Esophagus muscularis mucosa (tissue), 4 donors: ENCODE measurements at regions not wholly inside any gene's neighbourhood (a gene's known extent, or its start where the extent isn't known, plus 50 kb on each side); places are given as distances from the start of the nearest gene placed in this dataset.

Source experiments
- DNase-seq: peaks from one replicate; pipeline ENCODE4 v3.0.0-alpha.2; 2017; ENCODE audit errors: extremely low spot score
- H3K27ac ChIP-seq, 4 donors: fragments of 200-600 bp; sonication (generic); replicated peaks in 1 of 4; 1 replicate in 3 of 4; 2 replicates in 1 of 4; pipeline ENCODE4 v1.5.1; 2016 to 2019; ENCODE audit warnings: mild to moderate bottlenecking in 1 of 4
- H3K27me3 ChIP-seq, 4 donors: fragments of 200-600 bp; sonication (generic); one replicate each; pipeline versions ENCODE4 v1.5.1 to v1.6.0; 2016 to 2019
- H3K36me3 ChIP-seq, 4 donors: fragments of 200-600 bp; sonication (generic); one replicate each; pipeline ENCODE4 v1.5.1; 2016 to 2019
- H3K4me1 ChIP-seq, 4 donors: fragments of 200-600 bp; sonication (generic); one replicate each; pipeline ENCODE4 v1.5.1; 2016 to 2019
- H3K4me3 ChIP-seq, 4 donors: fragments of 200-600 bp; sonication (generic); 1 replicate in 2 of 4; 2 replicates in 2 of 4; pipeline ENCODE4 v1.5.1; 2016 to 2019; ENCODE audit warnings: mild to moderate bottlenecking in 4 of 4, moderate library complexity in 1 of 4
- H3K9me3 ChIP-seq, 4 donors: fragments of 200-600 bp; sonication (generic); 1 replicate in 3 of 4; 2 replicates in 1 of 4; pipeline ENCODE4 v1.5.1; 2016 to 2019
- CTCF ChIP-seq, 3 experiments: fragments of 200-600 bp in 2 of 3; fragments of 450-650 bp in 1 of 3; sonication (generic) in 2 of 3; IDR thresholded peaks; one replicate each; pipeline ENCODE4 v1.5.1; 2017 to 2019; ENCODE audit warnings: antibody characterized with exemption in 3 of 3, mild to moderate bottlenecking in 2 of 3, moderate library complexity in 1 of 3
- EP300 ChIP-seq: sonication (generic); formaldehyde crosslinking; IDR thresholded peaks from one replicate; pipeline ENCODE4 v1.6.1; 2017; ENCODE audit warnings: antibody characterized with exemption
- POLR2A ChIP-seq: fragments of 450-650 bp; IDR thresholded peaks from one replicate; pipeline ENCODE4 v1.6.1; 2017; ENCODE audit warnings: antibody characterized with exemption, moderate library complexity, mild to moderate bottlenecking, low read depth
- POLR2AphosphoS5 ChIP-seq, 2 donors: sonication (generic); formaldehyde crosslinking; IDR thresholded peaks; one replicate each; pipeline ENCODE4 v1.6.1; 2017; ENCODE audit warnings: antibody characterized with exemption in 2 of 2
- WGBS: methylation state at CpG from one replicate; pipeline ENCODE4 v1.1.5; 2018; 5-methylcytosine and 5-hydroxymethylcytosine counted together
- intact Hi-C: fragments of 100-400 bp; cut with DNase I; formaldehyde crosslinking; loops from one replicate; pipeline ENCODE4 v1.15.1; 2023

GRCh38 chr5:155466851-155467250, 453.3 kb downstream of the KIF4B start:
- no peaks in the 10 kb centered on the region for H3K4me1 ChIP-seq
- no peak for TF ChIP-seq POLR2AphosphoS5 (IDR thresholded peaks at IDR 0.05)
- TF ChIP-seq EP300 = no peak
- TF ChIP-seq POLR2A = no peak
- TF ChIP-seq CTCF (IDR thresholded peaks at IDR 0.05) = no peak
- no peaks in the 10 kb centered on the region for H3K36me3 ChIP-seq
- DNase-seq = peak; percentile 26
- WGBS = 54% methylated on average over 5 of the region's 5 CpGs
- no peak overlapping the region for H3K4me3 ChIP-seq
- intact Hi-C loops = no loop called here
- H3K27me3 ChIP-seq = no peaks in the 10 kb centered on the region
- H3K27ac ChIP-seq = no peak overlapping the region
- H3K9me3 ChIP-seq = no peaks in the 10 kb centered on the region

- no peaks in the 10 kb centered on the region for H3K27me3 ChIP-seq
- intact Hi-C loops = no loop called here
- 84% methylated on average over 3 of the region's 3 CpGs for WGBS
- no peak for DNase-seq
- H3K4me1 ChIP-seq = no peaks in the 10 kb centered on the region
- H3K36me3 ChIP-seq = no peaks in the 10 kb centered on the region
- no peaks in the 10 kb centered on the region for H3K9me3 ChIP-seq
- no peak for TF ChIP-seq CTCF (IDR thresholded peaks at IDR 0.05)
- no peak for TF ChIP-seq EP300
- no peak for TF ChIP-seq POLR2AphosphoS5 (IDR thresholded peaks at IDR 0.05)
- no peak for TF ChIP-seq POLR2A
- H3K27ac ChIP-seq = no peak overlapping the region
- H3K4me3 ChIP-seq = no peak overlapping the region
Observed at GRCh38 chr5:155471027-155471426, 457.5 kb downstream of the KIF4B start.

GRCh38 chr5:155472780-155473179, 459.2 kb downstream of the KIF4B start:
- Histone ChIP-seq H3K9me3 (no peaks in the 10 kb centered on the region), H3K4me1 (no peaks in the 10 kb centered on the region), H3K4me3 (no peak overlapping the region), H3K36me3 (no peaks in the 10 kb centered on the region), H3K27ac (no peak overlapping the region), H3K27me3 (no peaks in the 10 kb centered on the region)
- intact Hi-C loops = no loop called here
- TF ChIP-seq CTCF (IDR thresholded peaks at IDR 0.05) (no peak), POLR2AphosphoS5 (IDR thresholded peaks at IDR 0.05) (no peak), EP300 (no peak), POLR2A (no peak)
- DNase-seq = no peak
- WGBS = 91% methylated on average over 2 of the region's 2 CpGs

GRCh38 chr5:155475318-155475717, 461.8 kb downstream of the KIF4B start:
- Histone ChIP-seq H3K27ac (no peak overlapping the region), H3K4me3 (no peak overlapping the region), H3K36me3 (no peaks in the 10 kb centered on the region), H3K4me1 (no peaks in the 10 kb centered on the region), H3K9me3 (no peaks in the 10 kb centered on the region), H3K27me3 (no peaks in the 10 kb centered on the region)
- no peak for TF ChIP-seq POLR2AphosphoS5 (IDR thresholded peaks at IDR 0.05)
- TF ChIP-seq POLR2A = no peak
- no peak for TF ChIP-seq EP300
- TF ChIP-seq CTCF (IDR thresholded peaks at IDR 0.05) = no peak
- no peak for DNase-seq
- intact Hi-C loops = no loop called here
- WGBS = 63% methylated on average over 2 of the region's 2 CpGs

GRCh38 chr5:155480731-155481131, 467.2 kb downstream of the KIF4B start:
- peak; percentile 53 for DNase-seq
- intact Hi-C loops = no loop called here
- 63% methylated on average over 2 of the region's 2 CpGs for WGBS
- Histone ChIP-seq H3K9me3 (no peaks in the 10 kb centered on the region), H3K27me3 (no peaks in the 10 kb centered on the region), H3K4me1 (peaks cover 0 to 3% (median 0%) of the 10 kb centered on the region in 4 donors), H3K27ac (no peak overlapping the region), H3K36me3 (no peaks in the 10 kb centered on the region), H3K4me3 (no peak overlapping the region)
- TF ChIP-seq EP300 = no peak
- TF ChIP-seq CTCF (IDR thresholded peaks at IDR 0.05) = no peak
- TF ChIP-seq POLR2A = no peak
- TF ChIP-seq POLR2AphosphoS5 (IDR thresholded peaks at IDR 0.05) = no peak
